ENCODE measurements at regions not wholly inside any gene's neighbourhood (a gene's known extent, or its start where the extent isn't known, plus 50 kb on each side); places are given as distances from the start of the nearest gene placed in this dataset.

DNA sequence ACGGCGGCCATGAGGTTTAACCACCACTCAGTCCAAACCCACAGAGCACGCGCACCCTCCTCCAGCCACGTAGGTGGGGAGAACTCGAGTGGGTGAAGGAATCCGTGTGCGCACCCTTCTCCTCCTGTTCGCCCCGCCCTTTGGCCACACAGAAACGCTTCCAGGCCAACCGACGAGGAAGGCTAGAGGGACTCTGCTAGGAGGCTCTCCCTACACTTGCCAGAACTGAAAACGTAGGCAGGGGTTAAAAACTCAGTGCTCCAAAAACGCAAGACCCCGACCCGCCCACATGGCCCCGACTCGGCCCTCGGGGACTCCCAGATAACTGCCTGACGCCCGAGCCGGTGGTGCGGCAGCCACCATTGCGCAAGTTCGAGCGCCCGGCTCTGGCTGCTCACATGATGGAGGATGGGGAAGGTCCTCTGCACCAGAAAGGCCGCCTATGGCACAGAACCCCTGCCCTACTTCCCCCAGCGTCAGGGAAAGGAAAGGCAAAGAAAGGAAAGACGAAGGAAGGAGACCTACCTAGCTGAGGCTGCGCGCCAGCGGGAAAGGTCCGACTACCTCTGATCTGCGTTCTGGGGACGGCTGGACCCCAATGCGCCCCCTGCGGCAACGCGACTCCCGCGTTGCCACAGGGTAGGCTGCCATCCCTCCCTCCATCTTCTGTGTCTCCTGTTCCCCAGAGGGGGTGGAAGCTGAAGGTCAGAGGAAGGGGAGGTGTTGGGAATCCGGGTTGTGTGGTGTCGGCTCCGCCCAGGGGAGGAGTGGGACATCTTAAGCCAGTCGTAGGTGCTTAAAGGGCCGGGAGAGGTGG is 201.9 kb upstream of the AGTR2 start:
- TF ChIP-seq, protein P1, sequence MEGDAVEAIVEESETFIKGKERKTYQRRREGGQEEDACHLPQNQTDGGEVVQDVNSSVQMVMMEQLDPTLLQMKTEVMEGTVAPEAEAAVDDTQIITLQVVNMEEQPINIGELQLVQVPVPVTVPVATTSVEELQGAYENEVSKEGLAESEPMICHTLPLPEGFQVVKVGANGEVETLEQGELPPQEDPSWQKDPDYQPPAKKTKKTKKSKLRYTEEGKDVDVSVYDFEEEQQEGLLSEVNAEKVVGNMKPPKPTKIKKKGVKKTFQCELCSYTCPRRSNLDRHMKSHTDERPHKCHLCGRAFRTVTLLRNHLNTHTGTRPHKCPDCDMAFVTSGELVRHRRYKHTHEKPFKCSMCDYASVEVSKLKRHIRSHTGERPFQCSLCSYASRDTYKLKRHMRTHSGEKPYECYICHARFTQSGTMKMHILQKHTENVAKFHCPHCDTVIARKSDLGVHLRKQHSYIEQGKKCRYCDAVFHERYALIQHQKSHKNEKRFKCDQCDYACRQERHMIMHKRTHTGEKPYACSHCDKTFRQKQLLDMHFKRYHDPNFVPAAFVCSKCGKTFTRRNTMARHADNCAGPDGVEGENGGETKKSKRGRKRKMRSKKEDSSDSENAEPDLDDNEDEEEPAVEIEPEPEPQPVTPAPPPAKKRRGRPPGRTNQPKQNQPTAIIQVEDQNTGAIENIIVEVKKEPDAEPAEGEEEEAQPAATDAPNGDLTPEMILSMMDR (IDR thresholded peaks at IDR 0.05; ENCODE audit: insufficient read depth, low read length): no peak
- no peak for TF ChIP-seq POLR2AphosphoS5 (IDR thresholded peaks at IDR 0.05; ENCODE audit: low read depth)
- no peak for TF ChIP-seq REST (IDR thresholded peaks at IDR 0.05; ENCODE audit: insufficient replicate concordance, low read depth)
- TF ChIP-seq SPI1 (IDR thresholded peaks at IDR 0.05; ENCODE audit: borderline replicate concordance, low read depth): no peak
- no peak for TF ChIP-seq GABPA (IDR thresholded peaks at IDR 0.05; ENCODE audit: low read depth)
